NCI-H128 (cell line): ENCODE measurements at regions not wholly inside any gene's neighbourhood (a gene's known extent, or its start where the extent isn't known, plus 50 kb on each side); places are given as distances from the start of the nearest gene placed in this dataset.
"Not testable (repeated sequence)": the region's sequence is repeated elsewhere in the genome, so short reads cannot be mapped to it uniquely, and the experiment has no call there.

Experiments used
- DNase-seq: peaks from one replicate; lab custom pipeline; 2025; ENCODE audit not compliant: unreplicated experiment; lab: John Stamatoyannopoulos, UW

DNA sequence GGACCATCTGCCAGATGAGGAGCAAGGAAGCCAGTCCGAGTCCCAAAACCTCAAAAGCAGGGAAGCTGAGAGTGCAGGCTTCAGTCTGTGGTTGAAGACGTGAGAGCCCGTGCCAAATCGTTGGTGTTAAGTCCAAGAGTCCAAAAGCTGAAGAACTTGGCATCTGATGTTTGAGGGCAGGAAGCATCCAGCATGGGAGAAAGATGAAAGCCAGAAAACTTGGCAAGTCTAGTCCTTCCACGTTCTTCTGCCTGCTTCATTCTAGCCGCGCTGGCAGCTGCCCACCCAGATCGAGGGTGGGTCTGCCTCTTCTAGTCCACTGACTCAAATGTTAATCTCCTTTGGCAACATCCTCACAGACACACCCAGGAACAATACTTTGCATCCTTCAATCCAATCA is 293.8 kb downstream of the RDH14 start:
- not testable (repeated sequence) for DNase-seq

DNA sequence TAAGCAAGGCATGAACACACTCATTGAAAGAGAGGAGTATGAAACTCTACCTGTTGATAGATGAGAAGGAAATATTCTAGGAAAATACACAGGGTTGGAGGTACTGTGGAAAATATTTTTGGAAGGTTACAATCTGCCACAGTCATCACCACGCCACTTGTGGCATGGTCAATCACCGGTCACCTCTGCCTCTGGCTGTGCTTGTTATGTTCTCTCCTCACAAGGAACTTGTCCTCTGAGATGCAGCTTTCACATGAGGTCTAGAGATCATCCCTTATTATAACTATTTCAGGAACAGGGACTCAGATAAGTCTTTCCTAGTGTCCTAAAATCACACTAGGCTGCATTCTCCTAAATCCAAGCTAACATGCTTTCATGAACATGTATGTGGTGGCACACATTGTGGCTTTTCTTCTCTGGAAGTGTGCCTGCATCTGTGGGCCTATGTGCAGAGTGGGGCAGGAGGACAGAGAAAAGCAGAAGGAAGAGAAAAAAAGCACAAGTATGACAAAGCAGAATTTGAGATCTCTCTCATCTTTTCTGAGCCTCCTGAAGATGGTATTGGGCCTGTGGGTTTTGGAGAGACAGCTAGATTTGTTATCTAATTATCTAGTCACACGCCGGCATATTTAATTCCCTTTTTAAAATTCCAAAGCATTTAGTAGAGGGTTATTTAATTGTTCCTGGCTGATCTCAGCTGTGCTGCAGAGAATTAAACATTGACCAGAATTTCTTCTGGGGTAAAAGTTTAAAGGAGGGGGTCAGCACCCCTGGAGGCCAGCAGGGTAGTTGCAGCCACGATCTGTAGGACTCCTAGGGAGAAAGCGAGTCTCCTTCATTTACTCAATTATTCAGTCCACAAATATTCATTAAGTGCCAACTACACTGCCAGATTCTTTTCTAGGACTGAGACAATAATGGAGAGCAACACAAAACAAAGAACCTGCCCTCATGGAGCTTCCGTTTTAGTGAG is 294.6 kb downstream of the RDH14 start:
- no peak for DNase-seq

GRCh38 chr2:18262601-18263000 is 297.9 kb downstream of the RDH14 start:
- DNase-seq, result no peak

GRCh38 chr2:18253686-18254197 is 306.7 kb downstream of the RDH14 start:
- DNase-seq, result no peak

- no peak for DNase-seq
These were observed 309.0 kb downstream of the RDH14 start for GRCh38 chr2:18251486-18251885.

DNA sequence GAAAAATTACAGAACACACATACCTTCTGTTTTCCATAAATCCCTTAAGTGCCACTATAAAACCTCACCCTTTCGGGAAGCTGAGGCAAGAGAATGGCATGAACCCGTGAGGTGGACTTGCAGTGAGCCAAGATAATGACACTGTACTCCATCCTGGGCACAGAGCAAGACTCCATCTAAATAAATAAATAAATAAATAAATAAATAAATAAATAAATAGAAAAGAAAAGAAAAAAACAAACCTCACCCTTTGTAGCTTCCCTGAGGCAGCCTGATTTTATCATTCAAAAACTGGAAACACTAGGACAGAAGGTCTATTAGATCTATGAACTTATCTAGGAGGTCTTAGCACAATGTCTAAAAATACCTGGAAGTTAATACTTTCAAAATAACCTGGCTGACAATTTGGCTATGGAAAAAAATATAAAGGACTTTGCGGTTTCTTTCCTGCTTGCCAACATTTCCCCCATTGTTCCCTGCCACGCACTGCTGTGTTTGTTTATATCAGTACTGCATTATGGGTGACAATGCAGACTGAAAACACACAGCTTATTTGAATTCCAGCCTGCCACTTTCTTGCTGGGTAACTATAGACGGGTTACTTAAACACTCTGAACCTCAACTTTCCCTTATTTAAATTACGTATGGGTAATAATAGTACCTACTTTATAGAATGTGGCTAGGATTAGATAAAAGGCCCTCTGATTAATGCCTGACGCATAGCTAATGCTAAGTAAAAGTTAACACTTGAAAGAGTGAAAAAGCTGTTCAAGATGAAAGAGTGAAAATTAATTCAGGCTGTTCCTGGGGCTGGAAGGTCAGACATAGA is 313.0 kb downstream of the RDH14 start:
- DNase-seq, result no peak

DNA sequence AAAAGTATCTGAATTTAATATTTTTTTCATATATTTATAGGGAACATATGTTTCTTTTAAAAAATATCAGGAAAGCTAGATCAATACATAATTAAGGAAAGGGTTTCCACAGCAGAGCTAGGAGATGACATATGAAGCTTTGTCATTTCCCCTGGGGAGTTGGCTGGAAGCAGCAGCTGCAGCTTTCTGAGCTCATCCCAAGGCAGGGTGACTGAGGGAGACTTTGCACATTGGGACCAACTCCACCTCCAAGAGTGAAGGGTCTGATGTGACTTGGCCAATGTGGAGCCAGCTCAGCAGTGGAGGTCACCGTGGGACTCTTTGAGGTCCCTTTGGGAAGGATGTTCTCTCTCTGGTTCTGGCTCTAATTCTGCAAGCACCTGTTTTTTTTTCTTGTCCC is 315.1 kb downstream of the RDH14 start:
- DNase-seq, result no peak

- DNase-seq, result no peak
These were observed 315.6 kb downstream of the RDH14 start for GRCh38 chr2:18244845-18245244.

- DNase-seq, result no peak
These were observed 316.6 kb downstream of the RDH14 start for GRCh38 chr2:18243816-18244215.

- no peak for DNase-seq
These were observed 317.7 kb downstream of the RDH14 start for GRCh38 chr2:18242716-18243115.

DNA sequence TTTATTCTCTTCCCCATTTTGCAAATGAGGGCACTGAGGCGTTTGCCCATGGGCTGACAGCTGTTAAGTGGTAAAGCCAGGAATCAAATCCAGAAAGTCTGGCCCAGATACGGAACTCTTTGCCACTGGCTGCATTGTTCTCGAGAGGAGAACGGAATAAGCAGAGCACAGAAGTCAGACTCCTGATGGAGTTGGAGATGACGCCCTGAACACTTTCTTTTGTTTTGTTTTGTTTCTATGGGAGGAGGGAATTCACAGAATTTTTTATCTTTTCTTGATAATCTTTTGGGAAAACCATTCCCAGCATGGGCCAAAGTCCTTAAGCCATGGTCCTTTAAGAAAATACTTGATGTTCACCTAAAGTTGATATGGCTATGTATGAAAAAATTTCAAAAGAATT is 322.2 kb downstream of the RDH14 start:
- no peak for DNase-seq

DNA sequence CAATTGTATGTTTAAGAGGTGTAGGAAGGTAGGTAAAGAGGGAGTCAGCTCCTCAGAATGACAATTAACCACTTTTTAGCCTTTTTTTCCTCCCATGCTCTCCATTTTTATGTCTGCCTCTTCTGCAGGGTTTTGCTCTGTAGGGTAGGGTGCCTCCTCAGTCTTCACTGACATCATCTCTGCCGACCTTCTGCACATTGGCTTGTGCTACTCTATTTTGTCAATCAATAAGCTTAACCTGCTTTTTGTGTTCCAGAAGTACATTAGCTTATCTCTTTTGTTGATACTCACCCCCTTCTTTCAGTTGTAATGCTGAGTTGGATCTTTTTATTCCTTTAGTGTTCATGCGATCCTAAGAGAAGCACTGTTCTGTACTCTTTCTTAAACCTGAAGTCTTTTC is 323.2 kb downstream of the RDH14 start:
- no peak for DNase-seq

DNA sequence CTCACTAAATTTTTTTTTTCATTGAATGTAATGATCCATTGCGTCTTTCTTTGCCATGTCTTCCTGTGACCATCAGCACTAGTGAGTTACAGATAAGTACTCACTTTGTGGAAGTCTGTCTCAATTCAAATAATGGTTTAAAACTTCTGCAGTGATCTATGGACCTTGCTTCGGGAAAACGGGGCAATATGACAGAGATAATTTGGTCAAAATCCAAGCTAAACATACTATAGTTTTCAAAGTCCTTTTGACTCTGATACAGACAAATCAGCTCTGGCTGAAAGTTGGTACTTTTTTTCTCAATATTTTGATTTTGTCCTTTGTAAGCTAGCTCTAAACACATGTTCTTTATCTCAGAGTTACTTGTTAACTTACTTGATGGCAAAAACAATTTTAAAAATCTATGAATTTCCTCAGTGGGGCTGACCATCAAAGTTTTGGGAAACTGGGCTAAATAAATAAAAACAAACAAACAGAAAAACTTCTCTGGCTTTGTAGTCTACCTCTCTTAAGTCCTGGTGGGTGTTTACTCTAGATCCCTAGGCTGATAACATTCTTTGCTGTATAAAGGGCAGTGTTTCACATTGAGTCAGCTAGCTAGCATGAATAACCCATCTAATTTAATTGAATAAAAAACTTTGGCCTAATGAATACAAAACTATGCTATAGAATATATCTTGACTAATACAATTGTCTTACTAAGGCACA is 327.6 kb downstream of the RDH14 start:
- no peak for DNase-seq

DNA sequence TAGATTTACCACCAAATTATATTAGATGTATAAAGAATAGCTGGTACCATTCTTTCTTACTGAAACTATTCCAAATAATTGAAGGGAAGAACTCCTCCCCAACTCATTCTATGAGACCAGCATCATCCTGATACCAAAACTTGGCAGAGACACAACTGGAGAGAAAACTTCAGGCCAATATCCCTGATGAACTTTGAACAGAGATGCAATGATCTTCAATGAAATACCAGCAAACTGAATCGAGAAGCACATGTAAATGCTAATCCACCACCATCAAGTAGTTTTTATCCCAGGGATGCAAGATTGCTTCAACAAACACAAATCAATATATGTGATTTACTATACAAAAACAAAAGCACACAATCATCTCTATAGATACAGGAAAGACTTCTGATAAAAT is 329.8 kb downstream of the RDH14 start:
- DNase-seq, result no peak

GRCh38 chr2:18219676-18220075 is 340.8 kb downstream of the RDH14 start:
- no peak for DNase-seq

DNA sequence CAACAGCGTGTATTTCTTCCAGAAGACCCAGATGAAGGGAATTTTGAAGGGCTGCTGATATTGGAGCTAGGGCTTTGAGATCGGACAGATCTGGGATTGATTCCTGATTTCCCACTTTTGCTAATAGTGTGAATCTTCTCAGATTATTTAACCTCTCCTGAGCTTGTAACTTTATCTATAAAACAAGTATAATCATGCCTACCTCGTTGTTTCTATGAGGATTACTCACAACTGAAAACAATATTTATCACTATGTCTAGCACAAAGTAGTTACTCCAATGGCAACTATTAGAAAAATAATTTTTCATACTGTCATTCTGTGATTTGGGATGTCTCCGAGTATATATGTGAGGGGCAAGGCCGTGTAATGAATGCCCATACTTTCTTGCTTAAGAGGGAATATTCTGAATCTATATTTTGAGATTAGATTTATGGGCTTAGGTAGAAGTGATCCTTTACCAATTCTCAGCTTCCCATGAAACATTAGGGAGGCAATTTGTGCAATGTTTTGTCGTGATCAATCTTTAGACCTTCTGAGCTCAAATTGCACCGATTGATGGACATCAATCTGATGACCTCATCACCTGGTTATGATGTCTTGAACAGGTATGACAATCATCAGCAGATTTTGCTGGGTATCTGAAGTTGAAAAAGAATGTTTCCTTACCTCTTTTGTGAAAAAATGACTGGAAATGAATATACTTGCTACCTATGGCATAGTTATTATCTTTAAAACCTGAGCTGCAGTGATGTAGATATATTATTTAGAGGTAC is 339.9 kb downstream of the KCNS3 start:
- DNase-seq, result no peak

DNA sequence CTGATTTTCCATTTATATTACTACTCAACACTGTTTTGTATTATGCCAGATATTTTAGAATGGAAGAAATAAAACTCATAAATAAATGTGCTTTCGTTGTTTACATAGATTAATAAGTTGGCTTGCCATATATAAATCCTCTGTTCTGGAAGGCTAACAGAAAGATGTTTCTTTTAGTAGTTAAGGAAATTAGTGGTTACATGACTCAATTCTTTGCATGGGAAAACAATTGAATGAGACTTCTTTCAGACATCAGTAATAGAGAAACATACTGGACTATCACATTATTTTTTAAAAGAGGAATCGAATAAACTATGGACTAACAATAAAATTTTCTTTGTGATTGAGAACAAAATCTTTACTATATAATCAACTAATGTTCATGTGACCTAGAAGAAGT is 336.5 kb downstream of the KCNS3 start:
- DNase-seq, result no peak

- DNase-seq, result no peak
These were observed 335.5 kb downstream of the KCNS3 start for GRCh38 chr2:18213986-18214385.

GRCh38 chr2:18209934-18210639 is 331.6 kb downstream of the KCNS3 start:
- DNase-seq, result no peak

DNA sequence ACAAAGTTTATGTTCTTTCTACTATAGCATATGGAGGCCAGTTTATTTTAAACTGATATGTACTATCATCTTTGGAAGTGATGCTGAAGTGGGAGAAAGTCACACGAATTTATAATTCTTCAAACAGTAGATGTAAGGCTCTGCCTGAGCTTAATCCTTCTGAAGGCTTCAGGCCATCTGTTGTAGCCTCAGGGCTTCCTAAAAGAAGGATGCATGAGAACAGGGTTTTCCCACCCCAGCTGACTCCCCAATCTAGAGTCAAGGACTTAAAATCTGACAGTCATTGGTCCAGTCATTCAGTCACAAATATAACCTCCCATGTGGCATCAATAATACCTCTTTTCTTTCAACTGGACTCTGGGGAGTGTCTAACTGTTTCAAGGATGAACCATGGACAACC is 330.5 kb downstream of the KCNS3 start:
- DNase-seq, result no peak
